ENCODE measurements at regions not wholly inside any gene's neighbourhood (a gene's known extent, or its start where the extent isn't known, plus 50 kb on each side); places are given as distances from the start of the nearest gene placed in this dataset.

DNA sequence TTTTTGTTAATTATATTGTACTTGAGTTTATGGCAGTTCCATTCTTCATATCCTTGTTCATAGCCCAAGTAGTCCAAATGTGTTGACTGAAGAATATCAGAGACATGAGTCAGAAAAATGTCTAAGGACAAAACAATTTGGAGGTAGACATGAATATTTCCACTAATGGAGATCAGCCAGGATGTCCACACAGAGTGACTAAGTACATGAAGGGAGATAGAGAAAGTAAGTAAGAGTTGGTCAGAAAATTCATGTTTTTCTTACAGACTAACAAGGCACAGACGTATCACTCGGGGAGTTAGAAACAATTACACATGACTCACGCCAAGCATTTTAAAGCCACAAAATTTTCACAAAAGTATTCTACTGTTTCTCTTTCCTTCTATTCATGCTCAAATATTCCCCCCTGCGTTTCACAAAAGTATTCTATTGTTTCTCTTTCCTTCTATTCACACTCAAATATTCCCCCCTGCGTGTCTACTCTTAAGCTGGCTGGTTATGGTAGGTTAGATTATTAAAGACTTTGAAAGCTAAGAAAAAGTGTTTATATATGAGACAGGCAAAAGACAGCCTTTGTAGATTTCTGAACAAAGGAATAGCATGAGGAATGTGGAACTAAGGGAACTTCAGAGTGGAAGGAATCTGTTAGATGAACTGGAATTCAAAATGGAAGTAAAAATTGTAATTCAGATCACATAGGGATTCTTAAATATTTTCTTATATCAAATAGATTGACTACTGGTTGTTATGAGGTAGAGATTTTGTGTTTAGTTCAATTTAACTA is 648.7 kb upstream of the CCDC54 start:
- DNase-seq = no peak

DNA sequence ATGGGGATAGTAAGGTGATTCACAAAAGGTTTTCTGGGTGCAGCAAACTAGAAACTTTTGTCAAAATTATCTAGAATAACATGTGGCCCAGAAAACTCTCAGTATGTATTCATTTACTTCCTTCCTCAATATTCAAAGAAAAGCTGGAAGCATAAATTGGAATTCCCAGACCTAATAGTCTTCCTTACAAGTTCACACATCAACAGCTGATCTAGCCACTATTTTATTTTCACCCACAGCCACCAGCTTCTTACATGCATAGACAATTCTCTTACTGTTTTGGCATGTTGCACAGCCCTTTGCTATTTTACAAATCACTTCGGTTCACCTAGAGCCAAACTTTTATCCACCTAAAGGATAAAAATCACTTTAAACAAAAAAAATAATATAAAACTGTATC is 647.8 kb upstream of the CCDC54 start:
- DNase-seq = no peak

DNA sequence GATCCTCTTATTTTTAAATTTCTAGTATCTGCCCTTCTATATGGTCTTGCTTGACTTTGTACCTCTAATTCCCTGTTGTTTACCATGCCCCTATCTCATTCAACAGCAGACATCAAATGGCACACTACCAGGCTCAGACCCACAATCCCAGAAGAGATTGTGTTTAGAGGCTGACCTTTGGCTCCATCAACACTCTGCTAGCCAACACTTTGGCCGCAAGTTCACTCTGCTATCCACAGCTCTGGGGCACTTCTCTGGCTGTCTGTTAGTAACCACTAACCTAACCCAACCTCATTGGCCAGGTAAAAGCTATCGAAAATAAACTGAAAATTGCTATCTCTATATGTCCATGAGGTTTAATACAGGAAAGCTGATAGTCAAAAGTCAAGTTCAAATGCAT is 646.0 kb upstream of the CCDC54 start:
- no peak for DNase-seq

DNA sequence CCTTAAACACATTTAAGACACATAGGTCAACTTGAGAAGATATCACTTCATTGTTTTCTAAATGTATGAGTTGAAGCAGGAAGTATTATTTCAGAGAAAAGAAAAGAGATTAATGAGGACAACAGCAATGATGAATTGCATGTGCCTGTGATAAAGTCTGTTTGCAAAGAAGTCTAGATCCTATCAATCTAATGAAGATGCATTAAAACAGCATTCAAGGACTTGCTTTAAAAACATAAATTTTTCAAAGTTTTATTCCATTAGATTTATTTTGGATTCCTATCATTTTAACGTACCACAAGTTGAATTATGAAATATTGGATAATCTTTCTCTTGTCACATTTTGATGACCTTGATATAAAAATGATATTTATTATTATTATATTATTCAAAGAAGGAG is 642.5 kb upstream of the CCDC54 start:
- no peak for DNase-seq

DNA sequence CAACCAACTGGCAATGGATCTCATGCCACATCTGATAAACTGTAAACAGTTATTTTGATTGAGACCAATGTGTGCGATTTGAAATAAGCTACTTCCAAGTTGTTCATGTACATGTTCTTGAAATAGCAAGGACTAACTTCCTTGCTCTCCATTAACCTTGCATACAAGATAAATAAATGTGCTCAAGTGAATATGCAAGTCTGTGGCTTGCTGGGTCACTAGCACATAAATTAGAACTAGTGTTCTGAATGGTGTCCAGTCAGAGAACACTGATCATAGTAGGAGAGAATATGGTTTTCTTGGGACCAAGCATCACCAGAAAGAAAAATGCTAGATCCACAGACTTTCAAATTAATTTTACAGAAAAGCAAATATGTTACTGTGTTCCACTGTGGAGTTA is 640.0 kb upstream of the CCDC54 start:
- no peak for DNase-seq

DNA sequence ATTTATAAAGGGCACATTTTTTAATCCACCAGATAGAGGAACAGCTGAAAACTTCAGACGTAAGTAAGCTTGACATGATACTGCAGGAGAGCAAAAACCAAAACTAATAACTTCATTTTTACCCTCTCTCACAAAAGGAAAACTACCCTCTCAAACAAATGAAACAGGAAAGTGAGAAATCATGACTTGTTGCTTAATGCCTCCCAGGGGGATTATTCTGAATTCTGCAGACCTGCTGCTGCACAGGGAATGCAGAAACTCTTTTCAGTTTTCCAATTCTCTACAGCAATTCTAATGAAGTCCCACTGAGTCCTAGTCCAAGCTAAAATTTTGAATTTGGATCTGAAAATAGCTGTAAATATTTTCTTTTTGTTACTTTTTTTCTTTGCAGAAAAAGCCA is 637.1 kb upstream of the CCDC54 start:
- DNase-seq = no peak

DNA sequence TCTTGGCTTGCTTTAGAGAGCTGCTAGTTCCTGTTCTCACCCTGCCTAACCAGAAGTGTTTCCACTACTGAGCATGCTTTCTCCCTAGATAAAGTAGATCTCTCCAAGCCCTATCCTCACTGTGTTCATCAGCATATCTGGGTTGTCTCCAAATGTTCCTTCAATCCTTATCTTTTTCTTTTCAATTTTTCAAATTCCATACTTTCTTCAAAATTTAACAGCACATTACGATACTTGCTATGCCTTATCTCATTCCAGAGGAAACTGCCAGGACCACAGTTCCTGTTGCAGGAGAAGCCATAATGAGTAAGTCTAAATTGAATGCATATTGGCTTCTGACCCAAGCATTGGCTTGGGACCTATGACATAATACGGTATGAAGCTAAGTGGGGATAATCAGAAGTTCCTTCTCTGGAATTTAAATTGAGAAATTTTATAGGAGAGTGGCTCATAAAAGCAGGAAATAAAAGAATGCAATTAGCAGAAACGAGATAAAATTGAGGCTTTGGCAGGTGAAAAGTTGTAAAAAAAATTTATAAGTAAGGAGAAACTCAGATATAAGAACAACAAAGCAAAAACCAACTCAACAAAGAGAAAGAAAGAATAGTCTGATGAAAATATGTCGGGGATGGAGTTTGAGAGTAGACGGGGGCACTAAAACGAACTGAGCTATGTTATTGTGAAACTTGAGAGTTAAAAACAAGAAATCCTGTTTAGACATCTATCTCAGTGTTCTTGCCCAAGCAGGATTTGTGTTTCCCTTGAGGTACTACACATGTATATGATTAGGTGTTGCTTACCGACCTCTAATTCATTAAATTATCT is 631.7 kb upstream of the CCDC54 start:
- no peak for DNase-seq

DNA sequence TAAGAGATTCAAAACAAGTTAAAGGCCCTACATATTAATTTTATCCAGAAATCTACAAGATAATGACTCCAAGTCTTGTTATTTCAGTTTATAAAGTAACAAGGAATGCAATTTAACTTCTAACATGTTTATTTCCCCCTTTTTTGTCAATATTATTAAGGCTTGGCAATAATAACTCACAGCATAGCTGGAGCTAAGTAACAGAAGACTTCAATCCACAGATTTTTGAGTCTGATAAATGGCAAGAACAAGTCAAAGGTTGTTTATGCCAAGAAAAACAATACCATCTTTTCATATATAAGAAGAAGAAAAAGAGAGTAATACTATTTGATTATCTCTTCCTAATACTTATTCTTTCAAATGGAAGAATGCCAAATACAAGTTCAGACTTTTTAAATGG is 631.0 kb upstream of the CCDC54 start:
- no peak for DNase-seq

DNA sequence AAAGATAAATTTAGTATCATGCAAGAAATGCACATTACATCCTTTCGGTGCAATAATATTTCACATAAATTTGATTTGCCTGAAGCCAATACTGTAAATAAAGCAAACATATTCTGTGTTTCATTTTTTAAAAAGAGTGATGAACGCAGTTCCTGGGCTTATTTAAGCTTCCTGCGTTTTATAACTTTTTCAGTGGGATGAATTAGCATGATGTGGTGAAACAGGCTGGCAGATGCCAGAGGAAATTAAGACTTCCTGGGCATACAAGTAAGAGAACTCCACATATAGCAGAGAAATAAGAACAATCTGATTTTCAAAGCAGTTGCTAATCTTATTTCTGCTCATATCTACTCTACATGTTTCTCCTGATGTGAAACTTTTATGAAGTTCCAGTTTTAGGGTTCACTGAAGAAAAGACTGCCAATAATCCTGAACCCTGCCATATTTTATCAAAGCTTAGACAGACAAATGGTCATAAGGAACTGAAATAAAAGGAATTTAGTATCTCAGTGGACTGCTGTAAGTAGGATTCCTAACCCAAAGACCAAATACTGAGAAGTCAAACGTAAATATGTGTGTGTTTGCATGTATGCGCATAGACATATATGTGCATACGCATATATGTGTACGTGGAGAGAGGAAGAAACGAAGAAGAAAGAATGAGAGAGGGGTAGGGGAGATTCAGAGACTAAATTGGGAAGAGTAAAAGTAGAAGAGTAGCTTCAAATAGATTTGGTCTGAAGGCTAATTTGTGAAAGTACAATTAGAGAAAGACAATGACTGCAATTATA is 628.6 kb upstream of the CCDC54 start:
- DNase-seq = no peak

DNA sequence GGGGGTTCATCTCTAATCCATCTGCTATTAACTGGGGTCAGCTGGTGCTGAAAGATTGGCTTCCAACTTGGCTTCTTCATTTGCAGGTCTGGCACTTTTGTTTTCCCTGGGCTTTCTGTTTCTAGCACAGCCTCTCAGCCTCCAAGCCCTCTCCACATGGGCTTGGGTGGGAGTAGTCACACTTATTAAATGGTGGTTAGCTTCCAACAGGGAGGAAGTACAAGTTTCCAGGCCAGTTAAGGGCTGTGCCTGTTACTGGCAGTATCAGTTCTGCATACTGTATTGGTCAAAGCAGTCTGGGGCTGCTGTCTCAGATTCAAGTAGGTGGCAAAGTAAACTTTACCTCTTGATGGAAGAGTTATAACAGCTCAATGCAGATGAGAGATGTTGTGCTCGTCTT is 627.1 kb upstream of the CCDC54 start:
- DNase-seq = no peak

DNA sequence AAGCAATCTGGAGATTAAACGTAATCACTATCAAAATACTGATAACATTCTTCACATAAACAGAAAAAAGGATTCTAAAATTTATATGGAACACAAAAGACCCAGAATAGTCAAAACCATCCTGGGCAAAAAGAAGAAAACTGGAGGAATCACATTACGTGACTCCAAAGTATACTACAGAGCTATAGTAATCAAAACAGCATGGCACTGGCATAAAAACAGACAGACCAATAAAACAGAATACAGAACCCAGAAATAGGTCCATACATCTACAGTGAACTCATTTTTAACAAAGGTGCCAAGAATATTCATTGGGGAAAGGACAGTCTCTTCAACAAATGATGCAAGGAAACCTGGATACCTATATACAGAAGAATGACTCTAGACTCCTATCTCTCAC is 621.9 kb upstream of the CCDC54 start:
- DNase-seq = no peak

DNA sequence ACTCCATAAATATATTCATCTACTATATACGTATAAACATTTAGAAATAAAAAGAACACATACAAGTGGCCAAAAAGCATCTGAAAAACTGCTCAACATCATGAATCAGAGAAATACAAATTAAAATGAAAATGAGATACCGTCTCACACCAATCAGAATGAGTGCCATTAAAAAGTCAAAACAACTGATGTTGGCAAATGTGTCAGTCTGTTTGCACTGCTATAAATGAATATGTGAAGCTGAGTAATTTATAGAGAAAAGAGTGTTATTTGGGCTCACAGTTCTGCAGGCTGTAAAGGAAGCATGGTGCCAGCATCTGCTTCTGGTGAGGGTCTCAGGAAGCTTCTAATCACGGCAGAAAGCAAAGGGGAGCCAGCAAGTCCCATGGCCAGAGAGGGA is 620.3 kb upstream of the CCDC54 start:
- no peak for DNase-seq

DNA sequence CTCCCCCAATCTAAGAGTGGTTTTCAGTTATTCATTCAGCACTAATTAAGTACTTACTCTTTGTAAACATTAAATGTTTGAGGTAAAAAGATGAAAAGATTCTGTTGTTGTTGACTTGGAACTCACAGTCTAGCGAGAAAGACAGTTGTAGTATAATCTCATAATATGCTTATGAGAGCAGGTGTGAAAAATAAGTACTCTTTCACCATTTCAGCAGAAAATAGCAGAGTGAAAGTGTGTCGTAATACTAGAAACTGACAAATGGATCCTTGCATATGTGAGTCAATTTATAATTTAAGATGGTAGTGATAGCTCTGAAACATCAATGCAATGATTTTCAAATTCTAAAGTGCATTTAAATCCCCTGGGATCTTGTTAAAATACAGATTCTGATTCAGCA is 618.8 kb upstream of the CCDC54 start:
- DNase-seq = no peak

DNA sequence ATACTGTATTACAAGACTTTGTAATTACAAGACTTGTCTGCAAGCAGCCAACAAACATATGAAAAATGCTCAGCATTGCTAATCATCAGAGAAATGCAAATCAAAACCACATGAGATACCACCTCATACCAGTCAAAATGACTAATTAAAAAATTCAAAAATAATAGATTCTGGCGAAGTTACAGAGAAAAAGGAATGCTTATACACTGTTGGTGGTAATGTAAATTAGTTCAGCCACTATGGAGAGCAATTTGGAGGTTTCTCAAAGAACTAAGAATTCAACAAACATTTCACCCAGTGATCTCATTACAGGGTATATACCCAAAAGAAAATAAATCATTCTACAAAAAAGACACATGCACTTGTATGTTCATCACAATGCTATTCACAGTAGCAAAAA is 617.5 kb upstream of the CCDC54 start:
- no peak for DNase-seq

DNA sequence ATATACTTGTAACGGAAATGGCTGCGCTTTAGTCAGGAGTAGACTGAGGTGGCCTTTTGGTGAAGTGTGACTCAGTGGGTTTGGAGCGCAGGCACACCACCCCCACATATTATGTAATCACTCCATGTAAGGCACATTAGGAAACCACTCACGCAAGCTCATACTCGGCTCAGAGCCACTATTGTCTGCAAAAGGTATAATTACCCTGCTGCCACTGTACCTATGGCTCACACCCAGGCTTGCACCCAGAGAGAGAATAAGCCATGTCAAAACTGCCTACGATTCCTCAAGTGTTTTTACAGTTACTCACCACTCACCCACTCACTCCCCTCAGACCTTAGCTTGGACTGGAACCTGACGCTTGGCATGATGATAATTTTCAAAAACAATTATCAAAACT is 611.9 kb upstream of the CCDC54 start:
- DNase-seq = no peak

DNA sequence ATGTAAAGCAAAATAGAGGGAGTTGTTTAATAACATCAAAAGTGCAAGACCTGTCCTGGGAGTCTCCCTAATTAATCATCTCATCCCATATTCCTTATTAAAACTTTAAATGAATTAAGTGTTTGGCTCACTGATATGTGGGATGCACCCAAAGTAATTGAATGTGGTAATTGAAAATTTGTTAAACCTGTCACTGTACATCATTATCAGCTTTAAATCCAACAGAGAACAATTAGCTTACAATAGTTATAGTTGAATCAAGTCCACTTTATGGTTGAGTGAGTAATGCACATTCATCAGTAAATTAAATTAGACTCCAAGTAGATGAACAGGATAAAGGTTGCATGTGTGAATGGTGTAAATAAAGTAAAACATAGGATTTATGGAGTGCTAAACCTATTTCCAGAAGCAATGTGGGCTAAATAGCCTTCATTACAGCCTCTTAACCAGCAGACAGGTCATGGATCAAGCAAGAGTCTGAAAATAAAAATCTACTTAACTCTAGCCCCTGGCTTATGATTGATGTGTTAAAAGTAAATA is 608.2 kb upstream of the CCDC54 start:
- DNase-seq = no peak

DNA sequence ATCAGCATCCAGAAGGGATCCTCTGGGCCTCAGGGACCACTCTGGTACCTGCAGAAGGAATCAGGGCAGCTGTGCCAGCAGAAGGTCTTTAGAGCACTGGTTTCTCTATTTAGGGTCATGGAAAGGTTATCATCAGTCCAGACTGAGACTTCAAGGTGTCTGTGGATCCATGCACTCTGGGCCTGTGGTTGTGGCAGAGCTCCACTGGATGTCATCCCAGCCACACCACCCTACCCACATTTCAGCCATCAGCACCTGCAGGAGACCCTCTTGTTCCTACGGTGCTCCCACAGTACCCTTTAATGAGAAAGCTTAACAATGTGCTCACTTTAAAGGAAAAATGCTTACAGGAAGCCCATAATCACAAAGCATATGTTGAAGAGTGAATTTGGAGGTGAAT is 603.4 kb upstream of the CCDC54 start:
- DNase-seq = no peak

DNA sequence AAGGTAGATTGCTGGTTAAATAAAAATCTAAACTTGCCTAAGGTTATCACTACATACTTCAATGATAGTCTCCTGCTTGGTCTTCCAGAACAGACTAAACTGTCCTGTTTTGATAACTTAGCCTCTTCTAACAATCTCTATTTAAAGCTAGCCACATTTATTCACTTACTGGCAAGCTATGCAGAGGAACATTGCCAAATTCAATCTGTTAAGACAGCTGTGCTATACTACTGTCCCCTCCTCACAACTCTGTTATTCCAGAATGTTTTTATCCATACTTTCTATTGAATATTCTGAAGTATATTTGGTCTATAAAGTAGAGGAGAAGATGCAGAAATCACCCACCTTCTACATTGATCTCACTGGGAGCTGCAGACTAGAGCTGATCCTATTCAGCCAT is 594.0 kb upstream of the CCDC54 start:
- DNase-seq = no peak

DNA sequence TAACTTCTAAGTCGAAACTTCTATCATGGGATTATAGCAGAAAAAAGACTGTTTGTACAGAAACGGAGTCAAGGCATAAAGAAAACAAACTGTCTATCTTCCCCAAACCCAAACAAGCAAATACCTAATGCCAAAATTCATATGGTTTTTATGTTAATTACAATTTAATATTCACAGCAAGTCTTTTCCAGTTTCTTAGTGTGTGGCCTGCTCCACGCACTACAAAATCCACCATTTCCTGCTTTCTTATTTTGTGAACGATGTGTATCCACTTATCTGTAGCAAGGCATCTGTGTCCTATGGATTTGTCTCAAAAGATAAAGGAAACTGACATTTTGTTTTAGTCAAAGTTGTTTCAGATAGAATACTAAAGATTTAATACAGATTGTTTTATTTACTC is 588.0 kb upstream of the CCDC54 start:
- DNase-seq = no peak

DNA sequence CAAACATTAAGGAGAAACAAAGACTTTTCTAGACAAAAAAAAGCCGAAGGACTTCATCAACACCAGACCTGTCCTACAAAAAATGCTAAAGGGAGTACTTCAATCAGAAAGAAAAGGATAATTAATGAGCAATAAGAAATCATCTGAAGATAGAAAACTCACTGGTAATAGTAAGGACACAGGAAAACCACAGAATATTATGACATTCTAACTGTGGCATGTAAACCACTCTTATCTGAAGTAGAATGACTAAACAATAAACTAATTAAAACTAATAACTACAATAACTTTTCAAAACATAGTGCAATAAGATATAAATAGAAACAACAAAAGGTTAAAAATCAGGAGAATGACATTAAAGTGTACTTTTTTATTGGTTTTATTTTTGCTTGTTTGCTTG is 584.5 kb upstream of the CCDC54 start:
- DNase-seq = no peak

DNA sequence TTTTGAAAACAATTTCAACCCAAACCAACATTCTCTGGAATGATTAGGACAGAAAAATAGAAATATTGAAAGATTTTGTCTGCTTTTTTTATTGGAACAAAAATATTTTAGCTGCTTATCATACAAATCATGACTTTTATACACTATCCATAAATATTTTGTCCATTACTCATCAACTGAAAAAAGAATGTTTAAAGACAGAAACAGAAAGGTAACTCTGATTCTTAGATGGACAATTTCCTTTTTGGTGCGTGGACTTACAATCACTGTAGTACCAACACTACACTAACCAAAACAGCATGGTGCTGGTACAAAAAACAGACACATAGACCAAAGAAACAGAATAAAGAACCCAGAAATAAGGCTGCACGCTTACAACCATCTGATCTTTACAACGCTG is 582.8 kb upstream of the CCDC54 start:
- DNase-seq = no peak

DNA sequence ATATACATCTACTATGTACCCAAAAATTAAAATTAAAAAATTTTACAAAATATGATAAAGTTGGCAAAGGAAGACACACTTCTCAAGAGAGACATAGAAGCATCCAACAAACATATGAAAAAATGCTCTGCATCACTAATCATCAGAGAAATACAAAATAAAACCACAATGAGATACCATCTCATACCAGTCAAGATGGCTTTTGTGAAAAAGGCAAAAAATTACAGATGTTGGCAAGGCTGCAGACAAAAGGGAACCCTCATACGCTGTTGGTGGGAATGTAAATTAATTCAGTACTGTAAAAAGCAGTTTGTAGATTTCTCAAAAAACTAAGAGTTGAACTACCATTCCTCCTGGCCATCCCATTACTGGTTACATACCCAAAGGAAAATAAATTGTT is 581.7 kb upstream of the CCDC54 start:
- DNase-seq = no peak

DNA sequence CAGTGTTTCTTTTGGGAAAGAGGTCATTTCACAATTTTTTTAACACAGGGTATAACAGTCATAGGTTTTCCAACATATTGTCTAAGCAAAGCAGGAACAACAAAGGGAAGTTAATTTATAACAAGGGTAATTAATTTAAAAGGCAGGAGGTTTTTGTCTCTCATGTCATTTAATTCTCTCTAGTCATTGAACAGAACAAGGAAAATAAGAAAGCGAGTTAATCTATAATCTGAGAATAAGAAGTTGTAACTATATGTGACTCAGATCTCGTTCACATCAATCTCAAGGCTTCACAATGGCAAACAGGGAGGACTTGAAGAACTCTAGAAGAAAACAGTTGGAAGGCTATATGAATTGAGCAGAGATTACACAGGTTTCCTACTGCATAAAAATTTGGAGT is 579.8 kb upstream of the CCDC54 start:
- DNase-seq = no peak

DNA sequence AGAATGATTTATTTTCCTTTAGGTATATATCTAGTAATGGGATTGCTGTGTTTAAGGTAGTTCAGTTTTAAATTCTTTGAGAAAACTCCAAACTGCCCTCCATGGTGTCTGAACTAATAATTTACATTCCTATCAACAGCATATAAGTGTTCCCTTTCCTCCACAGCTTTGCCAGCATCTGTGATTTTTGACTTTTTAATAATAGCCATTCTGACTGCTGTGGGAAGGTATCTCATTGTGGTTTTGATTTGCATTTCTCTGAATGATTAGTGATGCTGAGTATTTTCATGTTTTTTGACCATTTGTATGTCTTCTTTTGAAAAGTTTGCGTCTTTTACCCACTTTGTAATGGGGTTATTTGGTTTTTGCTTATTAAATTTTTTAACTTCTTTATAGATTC is 571.6 kb upstream of the CCDC54 start:
- no peak for DNase-seq
